ENCODE measurements at regions not wholly inside any gene's neighbourhood (a gene's known extent, or its start where the extent isn't known, plus 50 kb on each side); places are given as distances from the start of the nearest gene placed in this dataset.
"Not testable (repeated sequence)": the region's sequence is repeated elsewhere in the genome, so short reads cannot be mapped to it uniquely, and the experiment has no call there.

DNA sequence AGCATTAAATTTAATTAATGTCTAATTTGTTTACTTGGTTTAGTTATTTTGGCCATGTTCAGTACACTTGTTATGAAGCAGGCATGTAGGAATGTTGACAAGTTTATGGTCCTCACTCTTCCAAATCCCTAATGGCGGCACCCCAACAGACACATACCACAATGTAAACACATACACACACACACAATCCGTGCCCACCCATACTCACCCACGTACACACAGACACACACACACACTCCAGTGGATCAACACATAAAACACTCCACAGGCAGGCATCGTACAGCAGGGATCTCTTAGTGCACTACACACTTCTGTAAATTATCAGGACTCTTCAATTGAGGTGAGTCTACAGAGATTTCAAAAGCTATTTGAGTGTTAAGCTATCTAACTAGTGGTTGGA, 767.5 kb downstream of the FOXD4L6 start:
- H3K9me3 ChIP-seq, H3K27ac ChIP-seq, H3K4me1 ChIP-seq, H3K36me3 ChIP-seq, H3K27me3 ChIP-seq, H3K4me3 ChIP-seq: not testable (repeated sequence)
- 71% methylated on average over 4 of the region's 4 CpGs for WGBS
- DNase-seq (ENCODE audit: low spot score in 2 of 2), result peak; percentile 14 to 34

DNA sequence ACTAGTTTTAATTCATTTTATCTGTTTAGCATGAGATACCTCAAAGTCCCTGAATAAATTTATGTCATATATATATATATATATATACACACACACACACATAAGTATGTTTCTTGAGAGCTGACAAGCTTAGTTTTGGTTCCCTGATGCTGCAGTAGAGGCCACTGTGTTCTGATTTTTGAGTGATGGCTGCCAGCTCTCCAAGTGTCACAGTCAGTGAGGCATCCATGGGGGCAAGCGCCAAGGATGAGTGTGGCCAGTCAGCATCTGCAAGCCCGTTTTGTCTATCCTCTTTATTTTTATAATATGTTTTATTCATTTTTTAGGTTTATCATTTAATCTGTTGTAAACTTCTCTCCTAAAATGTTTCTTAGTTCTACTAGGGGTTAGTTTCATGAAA, 797.5 kb downstream of the FOXD4L6 start:
- DNase-seq (ENCODE audit: low spot score in 2 of 2), result peak; percentile 40 to 50
- not testable (repeated sequence) for H3K9me3 ChIP-seq, H3K4me1 ChIP-seq, H3K27me3 ChIP-seq, H3K4me3 ChIP-seq, H3K27ac ChIP-seq, H3K36me3 ChIP-seq
- no CpG with 5 or more reads among the region's 2 CpGs for WGBS

DNA sequence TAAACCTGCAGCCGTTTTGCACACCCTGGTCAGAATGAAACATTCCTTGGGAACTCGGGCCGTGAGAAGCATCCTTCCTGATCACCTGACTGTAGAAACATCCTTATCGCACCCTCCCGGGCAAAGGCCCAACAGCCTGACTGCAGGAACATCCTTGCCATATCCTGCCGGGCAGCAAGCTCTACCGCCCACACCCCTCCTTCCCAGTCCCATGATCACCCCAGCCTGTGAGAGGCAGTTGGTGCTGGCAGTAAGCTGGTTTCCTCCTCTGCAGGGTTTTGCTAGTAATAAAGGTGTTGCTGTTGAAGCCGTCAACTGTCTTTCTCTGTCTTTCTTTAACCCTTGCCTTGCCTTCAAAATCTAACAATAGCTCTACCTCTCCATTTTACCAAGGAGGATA, 799.6 kb downstream of the FOXD4L6 start:
- H3K9me3 ChIP-seq; H3K4me1 ChIP-seq; H3K27me3 ChIP-seq; H3K27ac ChIP-seq; H3K36me3 ChIP-seq; DNase-seq (ENCODE audit: low spot score in 2 of 2); H3K4me3 ChIP-seq: not testable (repeated sequence)
- no CpG with 5 or more reads among the region's 8 CpGs for WGBS

DNA sequence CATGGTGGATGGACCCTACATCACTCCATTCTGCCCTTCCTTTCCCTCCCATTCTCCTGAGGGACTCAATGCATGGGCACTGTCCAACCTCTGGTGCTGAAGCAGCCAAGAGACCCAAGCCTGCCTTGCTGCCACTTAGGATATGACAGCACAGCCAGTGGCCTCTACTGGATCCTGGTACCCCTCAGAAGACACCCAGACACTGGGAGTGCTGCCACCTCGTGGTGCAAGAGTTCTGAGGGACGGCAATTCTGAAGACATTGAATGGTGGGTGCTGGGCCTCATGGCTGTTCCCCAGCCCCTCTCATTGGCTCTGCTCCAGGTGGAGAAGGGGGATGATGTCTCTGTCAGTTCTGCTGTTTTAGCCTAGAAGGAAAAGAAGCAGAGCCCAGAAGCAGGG, 802.3 kb downstream of the FOXD4L6 start:
- not testable (repeated sequence) for H3K27ac ChIP-seq; H3K4me1 ChIP-seq; H3K4me3 ChIP-seq; H3K27me3 ChIP-seq; DNase-seq (ENCODE audit: low spot score in 2 of 2); H3K9me3 ChIP-seq; H3K36me3 ChIP-seq
- WGBS, result no CpG with 5 or more reads among the region's 2 CpGs

DNA sequence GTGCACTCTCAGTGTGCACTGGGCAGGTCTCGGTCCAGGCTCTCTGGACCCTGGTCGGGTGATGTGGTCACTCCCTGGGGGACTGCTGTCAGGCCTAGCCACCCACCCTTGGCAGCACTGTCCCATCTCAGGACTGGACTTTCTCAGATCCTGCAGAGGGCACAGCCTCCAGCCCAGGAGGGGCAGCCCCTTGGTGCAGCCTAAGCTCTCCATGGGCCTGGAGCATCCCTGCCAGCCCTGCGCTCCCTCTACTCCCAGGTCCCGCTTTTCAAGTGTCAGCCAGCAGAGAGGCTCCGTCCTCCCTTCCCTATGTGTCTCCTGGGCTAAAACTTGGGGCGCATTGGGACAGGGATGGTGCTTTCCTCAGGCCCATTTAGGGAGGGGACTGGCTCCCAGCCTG, 805.8 kb downstream of the FOXD4L6 start:
- peak; percentile 16 to 29 for DNase-seq (ENCODE audit: low spot score in 2 of 2)
- not testable (repeated sequence) for H3K4me3 ChIP-seq, H3K9me3 ChIP-seq, H3K27me3 ChIP-seq, H3K36me3 ChIP-seq, H3K4me1 ChIP-seq, H3K27ac ChIP-seq
- 100% methylated on average over 2 of the region's 6 CpGs for WGBS

DNA sequence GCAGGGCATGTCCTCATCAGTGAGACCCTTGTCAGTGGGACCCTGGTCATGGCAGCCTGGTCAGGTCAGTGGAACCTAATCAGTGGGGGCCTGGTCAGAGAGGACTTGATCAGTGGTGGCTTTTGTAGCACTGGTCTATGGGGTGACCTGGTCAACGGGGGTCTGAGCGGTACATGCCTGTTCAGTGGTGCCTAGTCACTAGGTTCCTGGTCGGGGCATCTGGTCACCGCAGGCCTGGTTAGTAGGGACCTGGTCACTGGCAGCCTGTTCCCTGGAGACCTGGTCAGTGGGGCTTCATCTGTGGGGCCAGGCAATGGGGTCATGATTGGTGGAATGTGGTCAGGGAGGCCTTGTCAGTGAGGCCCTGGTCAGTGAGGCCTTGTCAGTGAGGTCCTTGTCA, 806.6 kb downstream of the FOXD4L6 start:
- not testable (repeated sequence) for H3K27me3 ChIP-seq; H3K4me1 ChIP-seq; H3K9me3 ChIP-seq; H3K4me3 ChIP-seq; DNase-seq (ENCODE audit: low spot score in 2 of 2); H3K27ac ChIP-seq; H3K36me3 ChIP-seq
- WGBS, result no CpG with 5 or more reads among the region's 4 CpGs

DNA sequence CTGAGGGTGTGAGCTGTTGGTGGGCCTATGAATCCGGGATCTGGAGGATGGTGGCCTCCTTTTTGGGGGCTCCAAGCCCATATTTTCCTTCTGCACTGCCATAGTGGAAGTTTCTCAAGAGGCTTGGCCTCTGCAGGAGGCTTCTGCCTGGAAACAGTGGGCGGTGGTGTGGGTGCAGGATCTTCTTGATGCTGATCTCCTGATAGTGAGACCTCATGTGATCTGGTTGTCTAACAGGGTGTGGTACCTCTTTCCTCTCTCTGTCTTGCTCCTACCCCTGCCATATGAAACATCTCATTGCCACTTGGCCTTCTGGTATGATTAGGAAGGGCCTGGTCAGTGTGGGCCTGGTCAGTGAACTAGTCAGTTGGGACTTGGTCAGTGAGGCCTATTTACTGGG, 807.3 kb downstream of the FOXD4L6 start:
- WGBS, result no CpG with 5 or more reads among the region's 2 CpGs
- DNase-seq (ENCODE audit: low spot score in 2 of 2); H3K27ac ChIP-seq; H3K4me1 ChIP-seq; H3K4me3 ChIP-seq; H3K36me3 ChIP-seq; H3K27me3 ChIP-seq; H3K9me3 ChIP-seq: not testable (repeated sequence)

DNA sequence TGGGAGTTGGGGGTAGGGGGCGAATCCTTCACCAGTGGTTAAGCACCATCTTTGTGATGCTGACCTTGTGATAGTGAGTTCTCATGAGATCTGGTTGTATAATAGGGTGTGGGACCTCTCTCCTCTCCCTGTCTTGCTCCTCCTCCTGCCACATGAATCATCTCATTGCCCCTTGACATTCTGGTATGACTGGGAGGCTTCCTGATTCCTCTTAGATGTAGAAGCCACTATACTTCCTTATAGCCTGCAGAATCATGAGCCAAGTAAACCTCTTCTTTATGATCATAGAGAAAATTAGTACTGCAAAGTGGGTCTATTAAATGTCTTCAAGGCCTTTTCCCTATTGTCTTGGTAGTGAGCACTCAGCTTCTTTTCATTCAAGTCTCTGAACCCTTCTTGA, 813.3 kb downstream of the FOXD4L6 start:
- not testable (repeated sequence) for H3K36me3 ChIP-seq; DNase-seq (ENCODE audit: low spot score in 2 of 2); H3K4me1 ChIP-seq; H3K27me3 ChIP-seq; H3K4me3 ChIP-seq; H3K9me3 ChIP-seq; H3K27ac ChIP-seq
- no CpG with 5 or more reads among the region's 1 CpG for WGBS

DNA sequence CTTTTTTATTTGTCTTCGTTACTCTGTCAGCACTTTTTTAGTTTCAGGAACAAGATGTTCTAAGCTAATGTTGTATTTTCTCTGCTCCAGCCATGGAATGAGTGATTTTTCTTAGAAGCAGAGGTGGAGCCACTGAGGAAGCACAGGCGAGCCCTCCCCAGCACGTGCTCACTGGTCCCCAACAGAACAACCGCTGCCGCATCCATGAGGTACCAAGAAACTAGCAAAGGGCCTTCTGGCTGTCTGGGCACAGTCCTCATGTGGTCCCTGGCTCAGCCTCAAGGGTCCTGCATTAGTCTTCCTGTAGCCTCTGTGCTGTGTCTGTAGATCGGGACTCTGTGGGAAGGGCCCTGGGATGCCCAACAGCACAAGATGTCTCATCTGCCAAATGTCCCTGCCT, 838.5 kb downstream of the FOXD4L6 start:
- no CpG with 5 or more reads among the region's 6 CpGs for WGBS
- not testable (repeated sequence) for H3K27me3 ChIP-seq, H3K4me1 ChIP-seq, H3K9me3 ChIP-seq, H3K27ac ChIP-seq, H3K4me3 ChIP-seq, H3K36me3 ChIP-seq
- peak in 1 of 2 donors; percentile 43 for DNase-seq (ENCODE audit: low spot score in 2 of 2)
